Colonic mucosa (tissue), 4 donors: ENCODE measurements at regions not wholly inside any gene's neighbourhood (a gene's known extent, or its start where the extent isn't known, plus 50 kb on each side); places are given as distances from the start of the nearest gene placed in this dataset.
"Not testable (repeated sequence)": the region's sequence is repeated elsewhere in the genome, so short reads cannot be mapped to it uniquely, and the experiment has no call there.

Experiments
- DNase-seq: peaks from one replicate; pipeline ENCODE4 v3.0.0-alpha.2; 2020
- H3K27ac ChIP-seq: fragments of 200-600 bp; one replicate; pipeline ENCODE4 v1.8.0; 2021
- H3K27me3 ChIP-seq: fragments of 200-600 bp; one replicate; pipeline ENCODE4 v1.8.0; 2021
- H3K36me3 ChIP-seq: fragments of 200-600 bp; one replicate; pipeline ENCODE4 v1.8.0; 2021
- H3K4me1 ChIP-seq: fragments of 200-600 bp; one replicate; pipeline ENCODE4 v1.8.0; 2021; ENCODE audit warnings: mild to moderate bottlenecking
- H3K4me3 ChIP-seq: fragments of 200-600 bp; one replicate; pipeline ENCODE4 v1.8.0; 2021
- H3K9ac ChIP-seq, 2 donors: one replicate each; pipeline ENCODE4 v1.7.0; 2013; ENCODE audit warnings: control low read depth in 2 of 2, low read depth in 2 of 2, low read length in 2 of 2
- H3K9me3 ChIP-seq: fragments of 200-600 bp; one replicate; pipeline ENCODE4 v1.8.0; 2021
- intact Hi-C: fragments of 100-400 bp; cut with DNase I; formaldehyde crosslinking; loops from one replicate; pipeline ENCODE4 v1.14.1; 2022
- TF ChIP-seq, protein P1 (sequence below): fragments of 200-600 bp; IDR thresholded peaks from one replicate; pipeline ENCODE4 v1.8.0; 2022; ENCODE audit warnings: antibody characterized with exemption, mild to moderate bottlenecking
- donor health status: healthy.
- donor health status: DM: no; HTN: no; CAD: no.
- donor health status: DM: no; HTN: no; CAD: no.

DNA sequence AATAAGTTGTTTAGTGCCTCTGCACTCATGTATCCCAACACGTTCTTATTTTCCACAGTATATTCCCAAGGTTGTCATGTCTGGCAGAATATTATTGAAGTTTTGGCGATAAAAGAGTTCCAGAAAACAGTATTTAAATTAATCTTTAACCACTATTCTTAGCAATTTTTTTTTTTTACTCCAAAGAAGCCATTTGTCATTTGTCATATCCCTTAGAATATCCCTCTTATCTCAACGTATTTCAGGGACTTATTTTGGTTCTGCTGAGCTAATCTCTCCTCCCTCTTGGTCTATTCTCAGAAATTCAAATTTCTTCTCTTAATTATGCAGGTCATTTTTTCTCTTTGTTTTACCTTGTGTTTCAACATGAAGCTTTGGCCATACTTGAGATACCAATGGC is 643.4 kb downstream of the ANKRD7 start:
- no peak overlapping the region for H3K27ac ChIP-seq
- no peaks in the 10 kb centered on the region for H3K36me3 ChIP-seq

DNA sequence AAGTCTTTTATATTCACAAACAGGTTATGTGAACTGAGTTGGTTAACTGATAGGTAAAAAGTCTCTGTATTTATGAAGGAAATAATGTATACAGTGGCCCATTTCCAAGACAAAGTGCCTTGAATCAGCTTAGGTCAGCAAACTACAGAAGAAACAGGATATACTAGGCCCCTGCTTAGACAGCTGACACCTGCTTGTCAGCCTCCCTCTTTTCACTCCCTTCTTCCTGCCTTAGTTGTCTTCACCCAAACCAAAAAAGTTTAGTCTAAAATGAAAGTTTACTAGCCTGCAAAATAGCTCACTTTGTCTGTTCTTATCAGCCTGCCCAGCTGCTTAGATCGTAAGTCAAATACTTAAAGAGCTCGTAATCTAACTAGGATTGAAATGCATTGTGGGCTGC is 644.6 kb downstream of the ANKRD7 start:
- H3K9ac ChIP-seq, DNase-seq, intact Hi-C loops, H3K27ac ChIP-seq, H3K4me1 ChIP-seq, H3K36me3 ChIP-seq, H3K9me3 ChIP-seq, H3K27me3 ChIP-seq, H3K4me3 ChIP-seq: not testable (repeated sequence)

More for the DNA sequence above, 643.4 kb downstream of the ANKRD7 start:
- Histone ChIP-seq H3K27me3 (no peaks in the 10 kb centered on the region), H3K4me3 (no peak overlapping the region), H3K4me1 (no peaks in the 10 kb centered on the region), H3K9ac (no peak overlapping the region), H3K9me3 (no peaks in the 10 kb centered on the region)
- TF ChIP-seq, protein P1, sequence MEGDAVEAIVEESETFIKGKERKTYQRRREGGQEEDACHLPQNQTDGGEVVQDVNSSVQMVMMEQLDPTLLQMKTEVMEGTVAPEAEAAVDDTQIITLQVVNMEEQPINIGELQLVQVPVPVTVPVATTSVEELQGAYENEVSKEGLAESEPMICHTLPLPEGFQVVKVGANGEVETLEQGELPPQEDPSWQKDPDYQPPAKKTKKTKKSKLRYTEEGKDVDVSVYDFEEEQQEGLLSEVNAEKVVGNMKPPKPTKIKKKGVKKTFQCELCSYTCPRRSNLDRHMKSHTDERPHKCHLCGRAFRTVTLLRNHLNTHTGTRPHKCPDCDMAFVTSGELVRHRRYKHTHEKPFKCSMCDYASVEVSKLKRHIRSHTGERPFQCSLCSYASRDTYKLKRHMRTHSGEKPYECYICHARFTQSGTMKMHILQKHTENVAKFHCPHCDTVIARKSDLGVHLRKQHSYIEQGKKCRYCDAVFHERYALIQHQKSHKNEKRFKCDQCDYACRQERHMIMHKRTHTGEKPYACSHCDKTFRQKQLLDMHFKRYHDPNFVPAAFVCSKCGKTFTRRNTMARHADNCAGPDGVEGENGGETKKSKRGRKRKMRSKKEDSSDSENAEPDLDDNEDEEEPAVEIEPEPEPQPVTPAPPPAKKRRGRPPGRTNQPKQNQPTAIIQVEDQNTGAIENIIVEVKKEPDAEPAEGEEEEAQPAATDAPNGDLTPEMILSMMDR: no peak
- intact Hi-C loops: no loop called here
- DNase-seq: no peak

DNA sequence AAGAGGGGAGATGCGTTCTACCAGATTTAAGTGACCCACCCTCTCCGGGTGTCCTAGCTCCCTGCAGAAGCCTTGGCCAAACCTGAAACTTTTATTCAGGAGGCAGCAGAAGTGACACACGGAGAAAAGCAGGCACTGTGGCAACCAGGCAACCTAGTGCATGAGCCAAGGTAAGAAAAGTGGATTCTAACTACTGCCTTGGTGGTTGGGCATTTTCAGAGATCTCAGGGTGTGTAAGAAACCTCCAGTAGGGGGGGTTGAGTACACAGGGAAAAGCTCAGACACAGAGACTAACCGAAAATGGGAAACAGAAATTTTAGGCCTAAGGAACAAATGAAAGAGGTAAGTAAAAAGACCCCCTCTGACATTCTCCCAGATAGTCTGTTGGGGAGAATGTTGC is 645.7 kb downstream of the ANKRD7 start:
- TF ChIP-seq, protein P1: no peak
- no peak for DNase-seq
- H3K36me3 ChIP-seq: no peaks in the 10 kb centered on the region
- H3K9me3 ChIP-seq: no peaks in the 10 kb centered on the region
- intact Hi-C loops: no loop called here
- no peaks in the 10 kb centered on the region for H3K27me3 ChIP-seq
- H3K27ac ChIP-seq: no peak overlapping the region
- no peak overlapping the region for H3K9ac ChIP-seq
- no peaks in the 10 kb centered on the region for H3K4me1 ChIP-seq
- H3K4me3 ChIP-seq: no peak overlapping the region

DNA sequence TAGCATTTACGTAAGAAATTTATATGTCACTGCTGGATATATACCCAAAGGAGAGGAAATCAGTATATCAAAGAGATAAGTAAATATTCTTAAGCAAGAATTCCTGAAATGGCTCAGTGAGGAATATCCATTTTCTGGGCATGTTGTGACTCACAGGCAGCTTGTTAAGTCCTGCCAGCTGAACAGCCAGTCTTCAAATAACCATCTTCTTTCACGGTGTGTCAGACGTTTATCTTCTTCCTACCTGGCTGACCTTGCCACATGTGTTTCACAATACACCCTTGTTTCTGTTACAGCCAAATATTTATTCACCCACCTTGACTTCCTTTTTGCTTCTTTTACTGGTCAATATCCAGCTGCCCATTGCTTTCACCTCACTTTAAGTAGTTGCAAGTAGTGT is 648.1 kb downstream of the ANKRD7 start:
- intact Hi-C loops: no loop called here
- H3K4me3 ChIP-seq: no peak overlapping the region
- no peaks in the 10 kb centered on the region for H3K4me1 ChIP-seq
- DNase-seq: no peak
- TF ChIP-seq, protein P1: no peak
- no peaks in the 10 kb centered on the region for H3K27me3 ChIP-seq
- no peak overlapping the region for H3K9ac ChIP-seq
- H3K36me3 ChIP-seq: no peaks in the 10 kb centered on the region
- H3K9me3 ChIP-seq: no peaks in the 10 kb centered on the region
- H3K27ac ChIP-seq: no peak overlapping the region

DNA sequence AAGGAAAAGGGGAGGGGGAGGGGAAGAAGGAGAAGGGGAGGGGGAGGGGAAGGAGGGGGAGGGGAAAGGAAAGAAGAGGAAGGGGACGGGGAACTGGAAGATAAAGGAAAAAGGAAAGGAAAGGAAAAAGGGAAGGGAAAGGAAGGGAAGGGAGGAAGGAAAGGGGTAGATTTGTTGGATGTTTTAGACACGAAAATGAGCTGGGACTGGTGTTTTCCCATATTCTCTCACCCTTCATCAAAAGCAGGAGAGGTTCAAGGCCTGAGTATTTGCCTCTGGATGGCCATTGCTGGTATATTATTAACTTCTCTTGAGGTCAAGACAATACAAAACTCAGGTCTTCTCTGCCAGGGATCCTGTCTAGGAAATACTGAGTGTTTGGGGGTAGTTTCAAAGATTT is 652.7 kb downstream of the ANKRD7 start:
- TF ChIP-seq, protein P1: no peak
- Histone ChIP-seq H3K27ac (no peak overlapping the region), H3K9ac (no peak overlapping the region), H3K27me3 (no peaks in the 10 kb centered on the region), H3K4me1 (no peaks in the 10 kb centered on the region), H3K4me3 (no peak overlapping the region), H3K36me3 (no peaks in the 10 kb centered on the region), H3K9me3 (no peaks in the 10 kb centered on the region)
- intact Hi-C loops: no loop called here
- DNase-seq: no peak

DNA sequence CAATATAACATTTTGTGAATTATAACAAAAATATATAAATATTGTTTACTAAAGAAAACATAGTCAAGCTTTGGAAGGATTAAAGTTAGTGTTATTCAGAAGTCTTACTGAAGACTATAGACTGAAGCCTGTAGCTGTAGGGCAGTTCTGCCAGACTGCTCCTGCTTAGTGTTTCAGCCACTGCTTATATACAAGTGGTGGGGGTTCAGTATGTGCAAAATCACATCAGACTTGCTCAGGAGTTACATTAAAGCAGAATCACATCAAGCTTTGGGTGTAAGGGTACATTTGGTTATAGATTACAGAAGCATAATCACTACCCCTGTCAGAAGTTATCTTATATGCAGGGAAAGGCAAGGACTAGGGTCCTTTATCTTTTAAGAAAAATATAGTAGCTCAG is 653.8 kb downstream of the ANKRD7 start:
- TF ChIP-seq, protein P1: no peak
- Histone ChIP-seq H3K36me3 (no peaks in the 10 kb centered on the region), H3K4me1 (no peaks in the 10 kb centered on the region), H3K9me3 (no peaks in the 10 kb centered on the region), H3K9ac (no peak overlapping the region), H3K27ac (no peak overlapping the region), H3K4me3 (no peak overlapping the region), H3K27me3 (no peaks in the 10 kb centered on the region)
- intact Hi-C loops: no loop called here
- DNase-seq: no peak
